22Rv1 (cell line): ENCODE measurements at regions not wholly inside any gene's neighbourhood (a gene's known extent, or its start where the extent isn't known, plus 50 kb on each side); places are given as distances from the start of the nearest gene placed in this dataset.

ENCODE experiments used
- H3K27ac ChIP-seq: fragments of 450-650 bp; 2 replicates; pipeline ENCODE4 v1.5.1; 2017
- CTCF ChIP-seq: fragments of 450-650 bp; IDR thresholded peaks from 2 replicates; pipeline ENCODE4 v1.5.1; 2017; ENCODE audit warnings: mild to moderate bottlenecking
- ZFX ChIP-seq: fragments of 450-650 bp; IDR thresholded peaks from 2 replicates; pipeline ENCODE4 v1.6.1; 2017; ENCODE audit warnings: antibody characterized with exemption, borderline replicate concordance

GRCh38 chr14:65333943-65334687, 78.4 kb upstream of the FUT8 start:
- H3K27ac ChIP-seq, result peak overlapping the region; percentile 60
- TF ChIP-seq ZFX (no peak), CTCF (no peak)

- TF ChIP-seq ZFX (no peak), CTCF (no peak)
- peak overlapping the region; percentile 60 for H3K27ac ChIP-seq
Observed at GRCh38 chr14:65334765-65335410, 77.6 kb upstream of the FUT8 start.

- peak overlapping the region; percentile 60 for H3K27ac ChIP-seq
- no peak for TF ChIP-seq ZFX
- no peak for TF ChIP-seq CTCF
Observed at GRCh38 chr14:65335411-65335947, 77.1 kb upstream of the FUT8 start.

- TF ChIP-seq CTCF (no peak), ZFX (no peak)
- no peak overlapping the region for H3K27ac ChIP-seq
Observed at GRCh38 chr14:65336191-65336591, 76.3 kb upstream of the FUT8 start.

- no peak overlapping the region for H3K27ac ChIP-seq
- TF ChIP-seq CTCF (no peak), ZFX (no peak)
Observed at GRCh38 chr14:65339866-65340265, 72.7 kb upstream of the FUT8 start.

GRCh38 chr14:65344011-65344410, 68.5 kb upstream of the FUT8 start:
- no peak for TF ChIP-seq ZFX
- no peak for TF ChIP-seq CTCF
- H3K27ac ChIP-seq, result no peak overlapping the region

GRCh38 chr14:65345266-65345665, 67.3 kb upstream of the FUT8 start:
- H3K27ac ChIP-seq, result no peak overlapping the region

More at GRCh38 chr14:65345266-65345665, 67.3 kb upstream of the FUT8 start:
- TF ChIP-seq CTCF (no peak), ZFX (no peak)
